AG20443 (cell line): ENCODE measurements at regions not wholly inside any gene's neighbourhood (a gene's known extent, or its start where the extent isn't known, plus 50 kb on each side); places are given as distances from the start of the nearest gene placed in this dataset.
A peak's percentile ranks its signal among the peaks of the same experiment; 100 is the strongest.

Experiments used
- DNase-seq: peaks from one replicate; pipeline ENCODE4 v3.0.0; 2012; ENCODE audit warnings: low spot score, mixed read lengths

DNA sequence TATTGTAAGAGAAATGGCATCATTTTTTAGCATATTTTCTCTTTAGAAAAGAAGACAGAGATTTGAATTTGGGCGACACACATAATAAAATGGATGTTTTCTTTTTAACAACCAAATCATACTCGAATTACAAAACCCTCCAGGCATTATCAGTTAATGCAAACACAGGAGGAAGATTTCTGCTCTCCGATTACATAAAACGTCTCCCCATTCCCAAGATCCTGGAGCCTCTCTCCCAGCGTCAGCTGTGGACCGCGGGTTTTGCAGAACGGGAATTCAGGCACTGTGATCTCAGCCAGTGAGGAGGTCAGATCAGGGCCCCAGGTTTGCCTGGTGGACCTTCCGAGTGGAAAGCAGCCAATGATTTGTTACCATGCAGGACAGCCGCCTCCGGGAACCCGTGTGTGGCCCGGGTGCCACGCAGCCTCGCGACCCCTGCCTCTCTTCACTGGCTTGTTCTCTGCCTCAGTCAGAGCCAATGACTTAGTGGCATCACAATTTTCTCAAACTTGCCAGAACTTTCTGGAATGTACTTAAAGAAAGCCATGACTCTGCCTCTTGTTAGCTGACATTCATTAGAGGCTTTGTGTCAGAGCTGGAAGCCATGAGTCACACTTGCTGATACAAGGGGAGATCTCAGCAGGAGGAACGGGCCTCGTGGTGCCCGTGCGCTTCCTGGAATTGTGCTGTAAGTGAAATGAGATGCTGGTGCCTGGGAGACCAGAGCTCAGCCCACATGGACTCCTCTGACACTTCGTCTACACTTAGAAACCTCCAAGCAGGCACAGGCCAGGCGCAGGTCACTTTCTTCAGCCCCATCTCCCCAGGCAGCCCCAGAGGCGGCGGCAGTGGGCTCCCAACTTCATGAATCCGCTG lies 246.1 kb downstream of the KLF6 start:
- DNase-seq, result peak; percentile 86

DNA sequence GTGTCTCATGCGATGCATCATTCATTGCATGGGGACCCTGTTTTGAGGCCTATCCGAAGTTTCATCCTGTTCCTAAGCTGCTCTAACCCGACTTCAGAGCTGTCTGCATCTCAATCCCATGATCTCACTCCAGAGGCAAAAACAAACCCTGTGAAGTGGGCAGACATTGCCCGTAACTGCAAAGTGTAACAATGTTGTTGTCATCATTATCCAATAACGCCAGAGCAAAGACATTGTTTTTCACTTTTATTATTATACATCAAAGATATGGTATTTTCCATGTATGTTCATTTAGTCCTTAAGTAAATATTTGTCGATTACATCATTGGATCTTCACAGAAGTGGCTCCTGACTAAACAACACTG lies 246.7 kb downstream of the KLF6 start:
- no peak for DNase-seq

DNA sequence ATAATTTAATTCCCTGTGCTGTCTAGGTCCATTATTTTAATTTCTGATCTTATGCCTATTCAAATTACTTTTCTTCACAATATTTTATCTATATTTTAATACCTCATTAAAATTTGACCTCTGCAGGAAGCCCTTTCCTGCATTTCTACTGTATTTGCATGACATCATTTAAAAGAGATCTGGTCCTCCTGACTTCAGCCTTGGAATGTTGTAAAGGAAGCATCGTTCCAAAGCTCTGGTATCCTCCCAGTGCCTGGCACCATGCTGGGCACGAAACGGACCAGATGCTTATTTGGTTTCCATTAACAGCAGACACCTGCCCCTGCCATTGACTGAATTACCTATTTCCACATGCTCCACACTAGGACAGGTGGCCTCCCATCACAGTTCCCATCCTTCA lies 247.5 kb downstream of the KLF6 start:
- DNase-seq, result no peak

DNA sequence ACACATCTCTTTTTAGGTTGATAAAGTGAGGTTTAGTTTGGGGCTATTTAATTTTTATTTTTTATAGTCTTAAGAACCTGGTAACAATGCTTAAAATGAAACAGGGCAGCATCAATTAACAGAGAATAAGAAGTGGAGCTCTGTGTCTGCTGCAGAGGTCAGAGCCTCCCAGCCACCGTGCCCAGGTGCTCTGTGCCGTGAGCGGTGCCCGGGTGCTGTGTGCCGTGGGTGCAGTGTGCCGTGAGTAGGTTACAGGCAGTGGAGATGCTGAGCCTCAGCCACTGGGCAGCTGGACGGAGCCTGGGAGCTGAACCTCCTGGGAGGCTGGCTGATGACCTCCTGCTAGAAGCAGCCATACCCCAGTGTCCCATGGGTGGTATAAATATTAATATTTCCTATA lies 250.0 kb downstream of the KLF6 start:
- DNase-seq, result no peak

DNA sequence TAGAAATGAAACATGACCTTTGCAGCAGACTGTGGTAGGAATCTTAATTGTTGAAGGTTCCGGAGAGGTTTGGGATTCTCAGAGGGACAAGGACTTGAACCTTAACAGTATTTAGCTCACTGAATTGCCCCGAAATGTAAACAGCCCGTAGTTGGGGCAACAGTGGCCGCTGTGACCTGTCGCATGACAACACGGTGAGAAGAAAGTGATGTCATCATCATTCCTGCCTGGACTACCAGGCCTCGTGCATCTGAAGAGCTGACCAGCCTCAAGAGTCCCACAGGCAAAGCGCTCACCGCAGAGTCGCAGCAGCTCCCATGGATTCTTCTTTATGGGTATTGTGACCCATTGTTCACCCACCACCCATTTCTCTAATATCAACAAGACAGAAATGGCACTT lies 250.6 kb downstream of the KLF6 start:
- no peak for DNase-seq

DNA sequence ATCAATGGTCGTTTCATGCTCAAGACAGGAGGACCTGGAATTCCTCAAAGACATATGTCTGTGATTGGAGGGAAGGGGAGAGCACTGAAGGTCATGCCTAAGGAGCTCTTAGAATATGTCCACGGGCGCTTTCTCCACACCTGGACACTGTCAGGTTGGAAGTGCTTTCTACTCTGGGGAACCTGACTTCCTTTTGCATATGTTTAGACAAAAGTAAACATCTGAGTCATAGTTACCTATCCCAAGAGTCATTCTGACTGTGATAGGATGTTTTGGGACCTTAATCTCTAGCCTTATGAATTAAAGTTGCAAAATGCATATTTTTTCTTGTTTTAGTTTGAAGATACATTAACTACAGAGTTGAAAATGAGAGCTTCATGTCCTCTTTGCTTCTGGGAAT lies 251.7 kb downstream of the KLF6 start:
- DNase-seq, result no peak

DNA sequence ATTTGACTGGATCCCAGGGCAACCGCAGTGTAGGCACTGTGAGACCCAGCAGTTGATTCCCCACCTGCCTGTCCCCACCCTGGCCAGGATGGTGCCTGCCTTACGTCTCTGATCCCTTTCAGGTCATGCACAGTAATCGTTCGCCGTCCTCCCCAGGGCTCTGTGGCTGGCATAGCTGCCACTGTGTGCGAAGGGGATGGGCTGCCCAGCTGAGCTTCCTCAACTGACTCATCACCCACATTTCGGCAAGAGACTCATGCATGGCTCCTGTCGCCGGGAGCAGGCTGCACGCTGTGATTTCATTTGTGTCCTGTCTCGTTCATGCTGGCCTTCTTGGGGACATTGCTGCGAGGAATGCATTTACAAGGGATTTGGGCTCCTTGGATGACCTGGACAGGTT lies 252.4 kb downstream of the KLF6 start:
- DNase-seq, result no peak

DNA sequence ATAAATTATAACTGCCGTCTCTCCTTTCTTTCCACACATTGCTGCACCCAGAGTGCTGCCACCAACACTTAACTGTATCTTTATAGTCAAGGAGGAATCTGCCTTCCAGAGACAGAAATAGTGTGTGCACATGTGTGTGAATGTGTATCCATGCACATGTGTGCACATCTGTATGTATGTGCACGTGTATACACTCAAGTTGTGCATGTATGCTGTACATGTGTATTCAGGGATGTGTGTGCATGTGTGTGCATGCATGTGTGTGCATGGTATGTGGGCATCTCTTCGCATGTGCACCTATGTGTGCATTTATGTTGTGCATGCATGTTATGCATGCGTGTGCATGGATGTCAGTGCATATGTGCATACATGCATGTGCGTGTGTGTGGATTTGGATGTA lies 253.3 kb downstream of the KLF6 start:
- DNase-seq, result no peak

DNA sequence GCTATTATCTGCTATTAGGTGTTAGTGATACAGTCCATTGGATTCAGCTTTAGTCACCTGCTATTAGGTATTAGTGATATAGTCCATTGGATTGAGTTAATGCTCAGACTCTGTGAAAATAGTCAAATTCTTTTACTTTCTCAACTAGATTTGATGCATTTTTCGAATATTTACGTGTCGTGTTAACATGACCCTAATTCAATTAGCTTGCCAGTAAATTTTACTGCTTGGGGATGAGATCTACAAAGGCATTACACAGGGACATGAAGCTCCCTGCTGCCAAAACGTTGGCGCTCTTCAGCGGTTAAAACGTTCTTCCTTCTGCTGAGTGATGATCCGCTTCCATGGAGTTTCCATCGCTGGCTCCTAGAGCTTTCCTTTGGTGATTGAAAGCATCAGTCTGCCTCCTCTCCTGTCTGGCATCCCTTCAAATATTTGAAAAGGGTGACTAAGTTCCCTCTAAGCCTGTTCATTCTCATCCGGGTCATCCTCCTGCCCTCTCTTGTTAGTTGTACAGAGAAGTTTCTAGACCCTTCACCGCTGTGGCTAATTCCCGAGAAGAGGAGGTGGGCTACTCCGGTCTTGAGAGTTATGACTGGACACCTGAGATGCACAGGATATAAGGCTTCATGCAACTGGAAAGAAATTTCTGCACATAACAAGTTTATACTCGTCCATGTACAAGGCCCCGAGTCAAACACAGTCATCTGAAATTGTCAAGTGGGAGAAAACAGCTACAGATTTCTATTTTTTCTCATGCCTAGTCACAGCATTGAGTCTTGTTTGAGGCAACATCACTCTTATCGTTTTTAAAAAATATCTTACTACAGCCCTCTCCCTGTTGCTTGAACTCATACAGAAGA lies 254.0 kb downstream of the KLF6 start:
- DNase-seq, result no peak

DNA sequence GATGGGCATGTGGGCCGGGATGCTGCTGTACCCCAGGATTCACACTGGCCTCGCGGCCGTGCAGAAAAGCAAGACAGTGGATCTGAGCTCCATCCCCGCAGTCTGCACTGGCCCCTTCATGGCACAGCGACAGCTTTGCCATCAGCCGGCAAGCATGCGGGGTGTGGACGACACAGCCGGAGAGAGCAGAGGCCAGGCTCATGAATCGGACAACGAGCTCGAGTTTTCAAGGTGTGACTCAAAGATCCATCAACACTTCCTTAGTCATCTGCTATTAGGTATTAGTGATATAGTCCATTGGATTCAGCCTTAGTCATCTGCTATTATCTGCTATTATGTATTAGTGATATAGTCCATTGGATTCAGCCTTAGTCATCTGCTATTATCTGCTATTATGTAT lies 254.7 kb downstream of the KLF6 start:
- DNase-seq, result no peak

DNA sequence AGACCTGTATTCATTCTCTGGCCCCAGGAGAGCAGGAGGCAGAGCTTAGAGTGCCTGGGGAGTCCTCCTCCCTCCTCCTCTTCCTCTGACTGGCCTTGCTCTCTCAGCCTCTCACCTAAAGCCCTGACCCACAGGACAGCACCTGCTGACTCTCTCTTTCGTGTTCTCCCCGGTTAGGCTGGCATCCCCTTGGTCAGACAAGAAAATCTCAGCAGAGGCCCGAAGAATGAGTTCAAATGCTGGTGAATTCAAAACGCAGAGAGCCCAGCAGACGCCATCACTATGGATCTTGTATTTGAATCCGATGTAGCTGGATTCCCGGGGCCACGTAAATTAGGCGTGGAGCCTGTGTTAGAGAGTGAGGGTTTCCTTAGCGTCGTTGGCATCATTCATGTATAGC lies 255.3 kb downstream of the KLF6 start:
- no peak for DNase-seq

DNA sequence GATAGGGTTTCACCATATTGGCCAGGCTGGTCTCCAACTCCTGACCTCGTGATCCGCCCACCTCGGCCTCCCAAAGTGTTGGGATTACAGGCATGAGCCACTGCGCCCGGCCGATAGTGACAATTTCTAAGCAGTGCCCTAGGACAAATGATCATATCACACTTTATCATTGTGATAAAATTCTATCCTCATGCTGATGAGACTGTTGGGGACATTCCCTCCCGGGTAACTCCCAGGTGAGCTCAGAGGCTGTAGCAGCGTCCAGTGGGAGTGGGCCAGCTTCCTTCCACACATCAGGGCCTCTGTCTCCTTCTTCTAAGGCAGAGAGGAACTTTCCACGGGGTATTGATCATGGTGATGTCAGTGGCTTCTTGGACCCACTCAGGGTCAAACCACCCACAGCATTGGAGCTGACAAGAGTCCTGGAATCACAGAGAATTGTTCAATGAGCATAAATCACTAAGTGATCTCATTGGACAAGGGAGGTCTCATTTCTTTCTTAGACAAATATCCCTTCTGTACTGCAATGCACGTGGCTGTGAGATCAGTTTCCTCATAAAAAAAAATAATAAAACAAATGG lies 256.1 kb downstream of the KLF6 start:
- DNase-seq, result no peak

DNA sequence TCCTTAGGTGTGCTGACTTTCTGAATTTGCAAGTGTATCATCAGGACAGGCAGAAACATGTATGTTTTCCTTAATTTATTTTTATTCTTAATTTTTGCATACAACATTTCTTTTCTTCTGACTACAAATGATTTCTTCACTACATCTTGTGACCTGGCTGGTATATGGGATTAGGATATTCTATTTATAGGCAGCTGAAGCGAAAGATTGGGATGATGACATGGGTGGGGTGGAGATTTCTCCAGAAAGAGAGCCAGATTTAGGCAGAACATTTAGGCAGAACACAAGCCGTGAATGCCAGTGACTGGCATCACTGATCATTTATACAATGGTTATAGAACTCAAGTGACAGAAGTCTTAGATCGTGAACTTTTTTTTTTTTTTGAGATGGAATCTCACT lies 256.7 kb downstream of the KLF6 start:
- peak; percentile 32 for DNase-seq

DNA sequence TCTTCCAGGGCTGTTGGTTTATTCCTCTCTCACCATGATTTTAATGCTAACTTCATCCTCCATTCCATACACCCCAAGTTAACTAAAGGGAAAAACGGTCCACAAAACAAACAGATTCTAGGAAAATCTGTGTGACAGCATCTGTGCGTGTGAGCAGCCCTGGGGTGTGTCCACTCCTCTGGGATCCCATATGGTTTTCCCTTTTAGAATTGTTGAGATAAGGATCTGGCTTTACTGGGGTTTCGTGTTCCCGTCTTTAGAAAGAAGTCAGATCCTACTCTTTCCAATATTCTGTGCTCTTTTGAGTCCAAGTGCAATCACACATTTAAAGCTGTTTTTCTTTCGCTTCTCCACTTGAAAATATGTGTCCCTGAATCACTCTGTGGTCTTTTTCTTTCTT lies 257.1 kb downstream of the KLF6 start:
- peak; percentile 69 for DNase-seq

DNA sequence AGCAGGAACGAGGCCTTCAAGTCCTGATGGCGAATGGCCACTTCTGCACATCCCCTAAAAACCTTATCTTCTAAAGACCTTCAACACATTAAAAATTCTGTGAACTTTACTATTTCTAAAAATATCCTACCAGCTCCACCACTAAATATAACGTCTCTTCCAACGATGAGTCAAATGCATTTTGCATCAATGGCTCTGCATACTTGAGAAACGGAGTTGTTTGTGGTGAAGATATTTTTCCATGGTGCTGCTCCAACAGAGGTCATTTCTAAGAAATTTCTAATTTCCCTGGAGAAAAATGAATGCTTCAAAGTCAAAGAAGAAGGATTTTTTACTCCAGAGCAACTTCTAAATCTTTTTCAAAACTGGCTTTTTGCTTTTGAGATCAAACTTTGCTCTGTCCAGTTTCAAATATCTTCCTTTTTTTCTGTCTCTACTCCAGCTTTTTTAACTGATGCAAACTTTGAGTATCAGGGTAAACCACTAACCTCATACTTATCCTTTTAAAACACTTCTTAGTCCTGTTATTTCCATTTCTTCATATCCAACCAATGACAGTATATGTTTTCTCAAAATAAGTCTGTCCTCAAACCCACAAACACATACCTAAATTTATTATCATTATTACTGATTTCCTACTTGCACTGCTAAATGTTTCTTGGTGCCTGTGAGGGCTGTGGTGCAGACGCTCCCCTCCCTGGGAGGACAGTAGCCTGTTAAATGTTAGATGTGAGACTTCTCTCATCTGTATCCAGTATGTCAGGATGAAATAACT lies 258.1 kb downstream of the KLF6 start:
- peak; percentile 75 for DNase-seq

DNA sequence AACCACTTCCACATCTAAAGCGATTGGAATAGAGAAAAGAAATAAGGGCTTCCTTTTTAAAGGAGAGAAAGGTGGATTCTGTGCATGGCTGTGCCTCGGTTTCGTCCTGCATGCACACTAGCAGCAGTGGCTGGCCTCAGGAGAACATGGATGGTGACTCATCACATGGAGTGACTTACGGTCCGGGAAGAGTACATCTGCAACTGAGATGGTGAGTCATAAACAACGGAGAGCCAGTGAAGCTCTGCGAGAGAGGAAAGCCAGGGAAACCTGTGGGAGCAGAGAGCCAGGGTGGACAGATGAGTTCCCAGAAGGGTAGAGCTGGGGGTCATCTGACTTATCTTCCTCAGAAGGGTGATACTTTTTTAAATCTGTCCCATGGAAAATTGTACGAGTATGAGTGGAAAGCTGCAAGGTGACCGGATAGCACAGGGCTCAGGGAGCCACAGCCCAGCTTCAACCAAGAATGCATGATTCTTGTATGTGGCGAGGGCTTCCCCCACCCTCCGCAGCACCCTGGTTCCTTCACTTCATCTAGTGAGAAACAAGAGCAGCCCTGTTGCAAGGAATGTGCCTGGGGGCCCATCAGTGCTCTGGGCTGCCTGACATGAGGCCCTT lies 259.1 kb downstream of the KLF6 start:
- DNase-seq, result peak; percentile 94

DNA sequence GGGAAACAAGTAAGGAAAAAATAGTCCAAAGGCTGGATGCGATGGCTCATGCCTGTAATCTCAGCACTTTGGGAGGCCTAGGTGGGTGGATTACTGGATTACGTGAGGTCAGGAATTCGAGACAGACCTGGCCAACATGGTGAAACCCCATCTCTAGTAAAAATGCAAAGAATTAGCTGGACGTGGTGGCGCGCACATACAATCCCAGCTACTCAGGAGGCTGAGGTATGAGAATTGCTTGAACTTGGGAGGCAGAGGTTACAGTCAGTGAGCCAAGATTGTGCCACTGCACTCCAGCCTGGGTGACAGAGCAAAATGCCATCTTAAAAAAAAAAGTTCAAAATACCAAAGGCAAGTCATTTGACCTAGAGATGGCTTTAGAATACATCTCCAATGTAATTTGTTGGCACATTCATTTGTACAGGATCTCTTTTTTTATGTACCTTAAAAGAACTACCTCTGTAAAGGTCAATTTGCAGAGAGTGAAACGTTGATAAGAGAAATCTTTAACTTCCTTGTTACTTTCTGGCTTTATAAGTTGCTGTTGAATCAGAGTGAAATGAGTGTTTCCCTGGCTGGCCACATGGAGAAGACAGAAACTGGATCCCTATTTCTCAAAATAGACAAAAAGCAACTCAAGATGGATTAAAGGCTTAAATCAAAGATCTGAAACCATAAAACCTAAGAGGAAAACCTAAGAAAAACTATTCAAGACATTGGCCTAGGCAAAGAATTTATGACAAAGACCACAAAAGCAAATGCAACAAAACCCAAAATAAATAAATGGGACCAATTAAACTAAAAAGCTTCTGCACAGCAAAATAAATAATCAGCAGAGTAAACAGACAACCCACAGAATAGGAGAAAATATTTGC lies 260.7 kb downstream of the KLF6 start:
- DNase-seq, result no peak

DNA sequence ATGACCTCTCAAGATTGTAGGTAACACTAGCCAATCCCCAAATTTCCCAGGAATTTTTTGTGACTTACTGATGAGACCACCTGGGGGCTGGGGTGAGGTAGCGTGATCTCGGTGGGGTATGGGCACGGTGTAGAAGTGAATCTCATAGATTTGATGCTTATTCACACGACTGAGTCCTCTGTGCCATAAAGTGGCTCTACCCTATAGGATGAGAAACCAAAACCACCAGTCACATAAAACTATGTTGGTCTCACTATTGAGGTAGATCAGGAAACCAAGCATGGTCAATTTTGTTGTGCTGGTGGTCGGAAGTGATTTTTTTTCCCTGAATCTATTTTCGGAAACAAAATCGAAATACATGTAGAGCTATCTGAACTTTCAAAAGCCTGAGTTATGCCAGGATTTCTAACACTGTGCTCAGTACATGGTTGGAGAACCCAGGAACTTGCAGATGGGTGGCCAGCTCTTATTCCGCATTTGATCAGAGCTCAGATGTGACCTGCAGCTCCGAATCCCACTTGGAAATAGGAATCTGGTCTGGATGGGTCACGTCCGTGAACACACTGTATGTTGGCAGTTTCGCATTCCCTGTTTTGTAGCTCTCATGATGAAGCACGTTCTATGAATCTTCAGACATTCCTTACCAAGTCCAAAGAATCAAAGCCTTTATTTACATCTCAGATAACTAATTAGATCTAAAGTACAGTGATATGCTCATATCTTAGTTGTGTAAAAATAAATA lies 261.5 kb downstream of the KLF6 start:
- DNase-seq, result no peak

DNA sequence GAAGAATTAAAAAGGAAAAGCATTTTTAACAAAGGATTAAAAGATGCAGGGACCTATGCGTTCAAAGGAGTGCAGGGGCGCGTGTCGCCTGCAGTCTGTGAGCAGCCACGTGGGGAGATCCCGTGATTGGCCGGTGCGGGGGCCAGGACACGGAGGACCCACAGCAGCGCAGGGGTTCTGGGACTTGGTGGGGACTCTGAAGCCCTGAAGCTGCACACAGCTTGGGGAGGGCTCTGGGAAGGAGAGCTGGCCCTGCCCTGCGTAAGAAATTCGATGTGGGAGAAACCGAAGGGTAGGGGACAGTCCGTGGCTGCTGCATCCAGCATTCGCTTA lies 268.1 kb downstream of the KLF6 start:
- no peak for DNase-seq

DNA sequence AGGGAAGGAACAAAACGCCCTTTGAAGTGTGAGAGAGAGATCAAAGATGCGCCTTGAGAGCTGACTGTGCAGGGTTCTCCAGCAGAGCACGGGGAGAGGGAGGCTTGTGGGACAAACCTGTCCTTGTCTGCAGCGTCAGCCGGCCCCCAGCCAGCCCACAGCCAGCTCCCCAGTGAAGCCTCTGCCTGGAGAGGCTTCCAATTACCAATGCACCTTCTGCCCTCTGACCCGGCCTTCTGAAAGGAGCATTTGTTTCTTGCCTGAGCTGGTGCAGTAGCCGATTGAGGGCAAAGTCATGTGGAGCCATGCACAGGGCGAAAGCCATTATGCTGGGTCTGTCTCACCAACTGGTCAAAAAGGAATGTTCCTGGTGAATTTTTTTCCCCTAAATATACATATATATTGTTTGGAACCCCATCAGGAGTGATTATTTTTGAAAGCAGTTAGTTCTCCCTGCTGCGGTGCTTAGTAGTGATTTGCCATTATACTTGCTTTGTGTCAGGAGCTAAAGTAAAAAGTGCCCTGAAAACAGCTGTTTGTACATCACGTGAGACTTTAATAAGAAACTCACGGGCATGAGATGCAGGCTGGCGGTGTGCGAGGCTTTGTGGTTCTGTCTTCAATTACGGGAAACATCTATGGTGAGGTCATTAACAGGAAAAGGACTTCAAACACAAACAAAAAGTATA lies 268.6 kb downstream of the KLF6 start:
- peak; percentile 66 for DNase-seq
